ENCODE measurements at regions not wholly inside any gene's neighbourhood (a gene's known extent, or its start where the extent isn't known, plus 50 kb on each side); places are given as distances from the start of the nearest gene placed in this dataset.

GRCh38 chr4:129335276-129335675, 239.3 kb downstream of the C4orf33 start:
- WGBS, 2 experiments (ENCODE audit: extremely low coverage in 2 of 2, insufficient read length in 1 of 2) = no CpG with 5 or more reads among the region's 7 CpGs

More at GRCh38 chr4:129335276-129335675, 239.3 kb downstream of the C4orf33 start:
- H3K4ac ChIP-seq (ENCODE audit: low read depth, low read length) = no peak overlapping the region
- dilution Hi-C loops (cut with HindIII; ENCODE audit: low sequenced_read_pairs, unreplicated experiment) = no loop called here
- H4K91ac ChIP-seq (ENCODE audit: insufficient read depth, low read depth, low read length) = no peak overlapping the region
- ATAC-seq (ENCODE audit: low read depth) (no peak), DNase-seq (no peak)
- no TSS peak for BruUV-seq (replicated peaks)
- POLR2A ChIA-PET (ENCODE audit: unreplicated experiment) = no interaction called here
- H3K4me3 ChIP-seq (ENCODE audit: insufficient read depth, low read depth, low read length) = no peak overlapping the region
- H3K36me3 ChIP-seq (ENCODE audit: control insufficient read depth, insufficient read depth, low read length) = no peaks in the 10 kb centered on the region
- H3K14ac ChIP-seq (replicated peaks; ENCODE audit: low read depth, low read length) = no peak overlapping the region
- H2AFZ ChIP-seq (replicated peaks; ENCODE audit: low read length, poor library complexity) = no peak overlapping the region
- no peak overlapping the region for H3K23ac ChIP-seq (ENCODE audit: low read depth, low read length)
- H3K9me3 ChIP-seq (ENCODE audit: control insufficient read depth, insufficient read depth, low read length) = no peaks in the 10 kb centered on the region
- in situ Hi-C loops (cut with MboI; ENCODE audit: low sequenced_read_pairs) = no loop called here
- H2BK5ac ChIP-seq (ENCODE audit: low read depth, low read length, poor library complexity, severe bottlenecking) = no peak overlapping the region
- H3K4me1 ChIP-seq (ENCODE audit: control insufficient read depth, insufficient read depth, low read length) = no peaks in the 10 kb centered on the region
- TF ChIP-seq NFE2L2 (IDR thresholded peaks at IDR 0.05; ENCODE audit: low read depth, low read length) = no peak
- no peak for TF ChIP-seq RCOR1 (IDR thresholded peaks at IDR 0.05; ENCODE audit: insufficient replicate concordance, low read length)
- TF ChIP-seq POLR2A (IDR thresholded peaks at IDR 0.05; ENCODE audit: low read depth, low read length) = no peak
- no peak for TF ChIP-seq CEBPB (IDR thresholded peaks at IDR 0.05; ENCODE audit: low read depth, low read length)
- TF ChIP-seq SMC3 (IDR thresholded peaks at IDR 0.05; ENCODE audit: low read depth, low read length) = no peak
- TF ChIP-seq RAD21 (IDR thresholded peaks at IDR 0.05; ENCODE audit: low read length) = no peak
- no peak for TF ChIP-seq MAZ (IDR thresholded peaks at IDR 0.05; ENCODE audit: borderline replicate concordance, low read depth, low read length)
- TF ChIP-seq CHD1 (IDR thresholded peaks at IDR 0.05; ENCODE audit: low read depth, low read length) = no peak
- TF ChIP-seq CTCF (conservative IDR thresholded peaks at IDR 0.05; ENCODE audit: low read depth, low read length) = no peak
- no peak for TF ChIP-seq ELK1 (IDR thresholded peaks at IDR 0.05; ENCODE audit: borderline replicate concordance, low read depth, low read length)
- no peak for TF ChIP-seq MXI1 (IDR thresholded peaks at IDR 0.05; ENCODE audit: borderline replicate concordance, low read depth, low read length)
- no peak for TF ChIP-seq FOS (IDR thresholded peaks at IDR 0.05; ENCODE audit: low read depth, low read length)
- TF ChIP-seq MAFK (IDR thresholded peaks at IDR 0.05; ENCODE audit: low read depth, low read length) = no peak
- TF ChIP-seq BHLHE40 (IDR thresholded peaks at IDR 0.05; ENCODE audit: low read depth, low read length) = no peak
- no peak for TF ChIP-seq RFX5 (IDR thresholded peaks at IDR 0.05; ENCODE audit: low read depth, low read length)
- TF ChIP-seq USF2 (IDR thresholded peaks at IDR 0.05; ENCODE audit: low read depth, low read length) = no peak
- H3K9ac ChIP-seq (ENCODE audit: low read depth, low read length) = no peak overlapping the region
- intact Hi-C loops (cut with micrococcal nuclease) = no loop called here
- H2AK5ac ChIP-seq (ENCODE audit: low read depth, low read length) = no peak overlapping the region
- H4K8ac ChIP-seq (ENCODE audit: low read depth in 2 of 2, low read length in 2 of 2) = no peak overlapping the region
- H3K4me2 ChIP-seq (ENCODE audit: low read depth, low read length) = no peak overlapping the region
- no peak overlapping the region for H3K56ac ChIP-seq (ENCODE audit: extremely low read depth, insufficient read depth, low read length)
- no peak overlapping the region for H2BK20ac ChIP-seq (ENCODE audit: low read depth, low read length)
- no peak overlapping the region for H2BK120ac ChIP-seq (ENCODE audit: low read depth, low read length)
- no peak overlapping the region for H4K5ac ChIP-seq (ENCODE audit: low read depth, low read length)
- no peak overlapping the region for H3K18ac ChIP-seq (ENCODE audit: low read depth, low read length)
- no peaks in the 10 kb centered on the region for H3K27me3 ChIP-seq (ENCODE audit: control insufficient read depth, insufficient read depth, low read length)
- no peak overlapping the region for H3K27ac ChIP-seq (ENCODE audit: insufficient read depth, low read length)
- H4K20me1 ChIP-seq (ENCODE audit: insufficient read depth, low read length) = no peaks in the 10 kb centered on the region
- H2AK9ac ChIP-seq (replicated peaks; ENCODE audit: low read depth, low read length, poor library complexity) = no peak overlapping the region
- H2BK15ac ChIP-seq (ENCODE audit: low read depth, low read length) = no peak overlapping the region
- CTCF ChIA-PET = no interaction called here
- no peaks in the 10 kb centered on the region for H3K9me1 ChIP-seq (ENCODE audit: insufficient read depth, low read length)
- H3K79me1 ChIP-seq (ENCODE audit: low read depth in 1 of 2, low read length in 2 of 2) = no peaks in the 10 kb centered on the region

Data from IMR-90 (cell line).